ENCODE measurements at regions not wholly inside any gene's neighbourhood (a gene's known extent, or its start where the extent isn't known, plus 50 kb on each side); places are given as distances from the start of the nearest gene placed in this dataset.

GRCh38 chr16:35685085-35685484 lies 2225.7 kb downstream of the TP53TG3F start:
- Histone ChIP-seq H3K27me3 (replicated peaks in 1 of 7) (no peaks in the 10 kb centered on the region), H3K9me3 (peaks cover 4 to 99% (median 84%) of the 10 kb centered on the region in 8 donors), H3K4me1 (no peaks in the 10 kb centered on the region), H3K27ac (no peak overlapping the region), H3K4me3 (no peak overlapping the region), H3K36me3 (no peaks in the 10 kb centered on the region)
- TF ChIP-seq POLR2AphosphoS5 (IDR thresholded peaks at IDR 0.05) (no peak), CTCF (IDR thresholded peaks at IDR 0.05 in 8 of 11, conservative IDR thresholded peaks at IDR 0.05 in 3 of 11) (no peak), POLR2A (IDR thresholded peaks at IDR 0.05) (no peak)
- DNase-seq, result no peak
- 56 to 76% (median 71%) methylated on average over 3 to 4 of the region's 4 CpGs for WGBS, 5 donors
- intact Hi-C loops (cut with DNase I; ENCODE audit: low total_unique reads), result no loop called here

GRCh38 chr16:35686595-35686994 lies 2227.2 kb downstream of the TP53TG3F start:
- 75 to 97% (median 93%) methylated on average over 3 of the region's 3 CpGs for WGBS, 5 donors
- Histone ChIP-seq H3K4me1 (no peaks in the 10 kb centered on the region), H3K27me3 (replicated peaks in 1 of 7) (no peaks in the 10 kb centered on the region), H3K36me3 (no peaks in the 10 kb centered on the region), H3K27ac (no peak overlapping the region), H3K4me3 (no peak overlapping the region), H3K9me3 (peaks cover 4 to 99% (median 90%) of the 10 kb centered on the region in 8 donors)
- intact Hi-C loops (cut with DNase I; ENCODE audit: low total_unique reads), result no loop called here
- no peak for DNase-seq
- no peak for TF ChIP-seq POLR2AphosphoS5 (IDR thresholded peaks at IDR 0.05)
- no peak for TF ChIP-seq CTCF (IDR thresholded peaks at IDR 0.05 in 8 of 11, conservative IDR thresholded peaks at IDR 0.05 in 3 of 11)
- no peak for TF ChIP-seq POLR2A (IDR thresholded peaks at IDR 0.05)

- intact Hi-C loops (cut with DNase I; ENCODE audit: low total_unique reads), result no loop called here
- H3K27ac ChIP-seq, result no peak overlapping the region
- 62 to 73% (median 70%) methylated on average over 7 of the region's 7 CpGs for WGBS, 5 donors
- H3K27me3 ChIP-seq (replicated peaks in 1 of 7), result no peaks in the 10 kb centered on the region
- H3K36me3 ChIP-seq, result no peaks in the 10 kb centered on the region
- TF ChIP-seq POLR2AphosphoS5 (IDR thresholded peaks at IDR 0.05) (no peak), POLR2A (IDR thresholded peaks at IDR 0.05) (no peak), CTCF (IDR thresholded peaks at IDR 0.05 in 8 of 11, conservative IDR thresholded peaks at IDR 0.05 in 3 of 11) (no peak)
- H3K4me3 ChIP-seq, result no peak overlapping the region
- no peak for DNase-seq
- no peaks in the 10 kb centered on the region for H3K4me1 ChIP-seq
- H3K9me3 ChIP-seq, result peaks cover 1 to 100% (median 93%) of the 10 kb centered on the region in 8 donors
These were observed 2227.7 kb downstream of the TP53TG3F start for GRCh38 chr16:35687071-35687470.

GRCh38 chr16:35687781-35688180 lies 2228.4 kb downstream of the TP53TG3F start:
- no peak for DNase-seq
- H3K36me3 ChIP-seq, result no peaks in the 10 kb centered on the region
- intact Hi-C loops (cut with DNase I; ENCODE audit: low total_unique reads), result no loop called here
- WGBS, 5 donors, result 45 to 60% (median 49%) methylated on average over 5 of the region's 5 CpGs
- no peak overlapping the region for H3K4me3 ChIP-seq
- peaks cover 0 to 100% (median 97%) of the 10 kb centered on the region in 8 donors for H3K9me3 ChIP-seq
- no peaks in the 10 kb centered on the region for H3K4me1 ChIP-seq
- no peaks in the 10 kb centered on the region for H3K27me3 ChIP-seq (replicated peaks in 1 of 7)
- TF ChIP-seq POLR2A (IDR thresholded peaks at IDR 0.05) (no peak), CTCF (IDR thresholded peaks at IDR 0.05 in 8 of 11, conservative IDR thresholded peaks at IDR 0.05 in 3 of 11) (no peak), POLR2AphosphoS5 (IDR thresholded peaks at IDR 0.05) (no peak)
- no peak overlapping the region for H3K27ac ChIP-seq
